ENCODE measurements at regions not wholly inside any gene's neighbourhood (a gene's known extent, or its start where the extent isn't known, plus 50 kb on each side); places are given as distances from the start of the nearest gene placed in this dataset.
A peak's percentile ranks its signal among the peaks of the same experiment; 100 is the strongest.

GRCh38 chr4:23455456-23456158 lies 434.2 kb downstream of the PPARGC1A start:
- H3K27me3 ChIP-seq (ENCODE audit: control insufficient read depth, insufficient read depth, low read length): no peaks in the 10 kb centered on the region
- no peaks in the 10 kb centered on the region for H3K36me3 ChIP-seq (ENCODE audit: control insufficient read depth, insufficient read depth, low read length)
- H3K4me2 ChIP-seq (ENCODE audit: low read length): peak overlapping the region; percentile 39
- no peaks in the 10 kb centered on the region for H3K79me2 ChIP-seq
- H3K9ac ChIP-seq: no peak overlapping the region
- H3K27ac ChIP-seq: no peak overlapping the region
- H3K4me1 ChIP-seq: peaks cover 2% of the 10 kb centered on the region
- H3K9me3 ChIP-seq (ENCODE audit: control insufficient read depth, low read length): no peaks in the 10 kb centered on the region
- peak; percentile 33 for TF ChIP-seq CTCF (IDR thresholded peaks at IDR 0.05)
- H2AFZ ChIP-seq: no peak overlapping the region
- H3K4me3 ChIP-seq (ENCODE audit: low read depth, low read length): no peak overlapping the region

GRCh38 chr4:23441530-23442069 lies 448.2 kb downstream of the PPARGC1A start:
- no peak for TF ChIP-seq CTCF (IDR thresholded peaks at IDR 0.05)
- Histone ChIP-seq H3K4me3 (ENCODE audit: low read depth, low read length) (no peak overlapping the region), H3K27ac (no peak overlapping the region), H3K27me3 (ENCODE audit: control insufficient read depth, insufficient read depth, low read length) (no peaks in the 10 kb centered on the region), H3K4me2 (ENCODE audit: low read length) (no peak overlapping the region), H3K36me3 (ENCODE audit: control insufficient read depth, insufficient read depth, low read length) (no peaks in the 10 kb centered on the region), H3K4me1 (no peaks in the 10 kb centered on the region), H3K9ac (no peak overlapping the region), H2AFZ (no peak overlapping the region), H3K9me3 (ENCODE audit: control insufficient read depth, low read length) (no peaks in the 10 kb centered on the region), H3K79me2 (no peaks in the 10 kb centered on the region)

- Histone ChIP-seq H3K36me3 (ENCODE audit: control insufficient read depth, insufficient read depth, low read length) (no peaks in the 10 kb centered on the region), H3K4me1 (no peaks in the 10 kb centered on the region), H2AFZ (no peak overlapping the region), H3K9ac (no peak overlapping the region), H3K27ac (no peak overlapping the region), H3K4me2 (ENCODE audit: low read length) (no peak overlapping the region), H3K4me3 (ENCODE audit: low read depth, low read length) (no peak overlapping the region), H3K79me2 (no peaks in the 10 kb centered on the region), H3K9me3 (ENCODE audit: control insufficient read depth, low read length) (no peaks in the 10 kb centered on the region), H3K27me3 (ENCODE audit: control insufficient read depth, insufficient read depth, low read length) (no peaks in the 10 kb centered on the region)
- no peak for TF ChIP-seq CTCF (IDR thresholded peaks at IDR 0.05)
Measured at GRCh38 chr4:23438764-23439163, 451.1 kb downstream of the PPARGC1A start.

- Histone ChIP-seq H3K27ac (no peak overlapping the region), H3K27me3 (ENCODE audit: control insufficient read depth, insufficient read depth, low read length) (no peaks in the 10 kb centered on the region), H3K4me2 (ENCODE audit: low read length) (no peak overlapping the region), H3K9ac (no peak overlapping the region), H3K36me3 (ENCODE audit: control insufficient read depth, insufficient read depth, low read length) (no peaks in the 10 kb centered on the region), H3K4me1 (no peaks in the 10 kb centered on the region), H2AFZ (no peak overlapping the region), H3K4me3 (ENCODE audit: low read depth, low read length) (no peak overlapping the region), H3K79me2 (no peaks in the 10 kb centered on the region), H3K9me3 (ENCODE audit: control insufficient read depth, low read length) (no peaks in the 10 kb centered on the region)
- TF ChIP-seq CTCF (IDR thresholded peaks at IDR 0.05): no peak
Measured at GRCh38 chr4:23429497-23429896, 460.4 kb downstream of the PPARGC1A start.

GRCh38 chr4:23425570-23425969 lies 464.3 kb downstream of the PPARGC1A start:
- Histone ChIP-seq H3K9ac (no peak overlapping the region), H3K9me3 (ENCODE audit: control insufficient read depth, low read length) (no peaks in the 10 kb centered on the region), H3K4me1 (no peaks in the 10 kb centered on the region), H3K27ac (no peak overlapping the region), H3K36me3 (ENCODE audit: control insufficient read depth, insufficient read depth, low read length) (no peaks in the 10 kb centered on the region), H2AFZ (no peak overlapping the region), H3K79me2 (no peaks in the 10 kb centered on the region), H3K4me2 (ENCODE audit: low read length) (no peak overlapping the region), H3K4me3 (ENCODE audit: low read depth, low read length) (no peak overlapping the region), H3K27me3 (ENCODE audit: control insufficient read depth, insufficient read depth, low read length) (no peaks in the 10 kb centered on the region)
- TF ChIP-seq CTCF (IDR thresholded peaks at IDR 0.05): no peak
